CD4-positive, alpha-beta memory T cell (primary cell): ENCODE measurements at regions not wholly inside any gene's neighbourhood (a gene's known extent, or its start where the extent isn't known, plus 50 kb on each side); places are given as distances from the start of the nearest gene placed in this dataset.
"Not testable (repeated sequence)": the region's sequence is repeated elsewhere in the genome, so short reads cannot be mapped to it uniquely, and the experiment has no call there.

Experiments used
- CTCF ChIA-PET: fragments of 350-600 bp; sonication (Branson Sonifier 250); formaldehyde crosslinking; loops from one replicate; lab custom pipeline; 2021; ENCODE audit warnings: inconsistent platforms; ENCODE audit not compliant: partially characterized antibody; lab: Charles Lee
- POLR2A ChIA-PET: fragments of 350-600 bp; sonication (Branson Sonifier 250); formaldehyde crosslinking; loops from one replicate; lab custom pipeline; 2021; ENCODE audit not compliant: partially characterized antibody; lab: Charles Lee
- DNase-seq, 5 donors: peaks; one replicate each; pipeline versions ENCODE4 v3.0.0 to v3.0.0-alpha.2; 2020 to 2022; ENCODE audit warnings: mixed read lengths in 1 of 5
- H3K27ac ChIP-seq: one replicate; pipeline ENCODE4 v1.7.0; 2013; ENCODE audit warnings: low read depth, low read length
- H3K27me3 ChIP-seq: 2 replicates; pipeline ENCODE4 v1.7.0; 2013; ENCODE audit warnings: mild to moderate bottlenecking, low read length, moderate library complexity; ENCODE audit not compliant: insufficient read depth
- H3K36me3 ChIP-seq: 2 replicates; pipeline ENCODE4 v1.7.0; 2013; ENCODE audit warnings: mild to moderate bottlenecking, low read length, moderate library complexity; ENCODE audit not compliant: insufficient read depth
- H3K4me1 ChIP-seq: 2 replicates; pipeline ENCODE4 v1.7.0; 2013; ENCODE audit warnings: mild to moderate bottlenecking, low read length, moderate library complexity; ENCODE audit not compliant: insufficient read depth
- H3K4me3 ChIP-seq, 2 donors: one replicate each; pipeline ENCODE4 v1.7.0; 2013; ENCODE audit warnings: low read length in 2 of 2, mild to moderate bottlenecking in 1 of 2
- H3K9me3 ChIP-seq, 2 donors: one replicate each; pipeline ENCODE4 v1.7.0; 2013; ENCODE audit warnings: low read length in 2 of 2, control low read depth in 1 of 2; ENCODE audit not compliant: control insufficient read depth in 1 of 2
- H3K27ac Mint-ChIP-seq, 7 donors: one replicate each; pipeline ENCODE4 v1.8.0; 2020 to 2021; ENCODE audit warnings: mixed read lengths in 7 of 7, mild to moderate bottlenecking in 6 of 7, inconsistent platforms in 3 of 7, moderate library complexity in 3 of 7
- H3K27me3 Mint-ChIP-seq, 2 donors: one replicate each; pipeline ENCODE4 v1.8.0; 2020 to 2021; ENCODE audit warnings: mixed read lengths in 2 of 2
- H3K36me3 Mint-ChIP-seq, 2 donors: one replicate each; pipeline ENCODE4 v1.8.0; 2020 to 2021; ENCODE audit warnings: mixed read lengths in 2 of 2, inconsistent platforms in 1 of 2, mild to moderate bottlenecking in 1 of 2
- H3K4me1 Mint-ChIP-seq, 4 donors: one replicate each; pipeline ENCODE4 v1.8.0; 2020 to 2021; ENCODE audit warnings: mixed read lengths in 4 of 4, mild to moderate bottlenecking in 1 of 4
- H3K4me3 Mint-ChIP-seq, 8 donors: one replicate each; pipeline ENCODE4 v1.8.0; 2020 to 2021; ENCODE audit warnings: mixed read lengths in 8 of 8, mild to moderate bottlenecking in 7 of 8, moderate library complexity in 6 of 8, inconsistent platforms in 3 of 8
- H3K9me3 Mint-ChIP-seq, 8 donors: one replicate each; pipeline ENCODE4 v1.8.0; 2020 to 2021; ENCODE audit warnings: mixed read lengths in 8 of 8, mild to moderate bottlenecking in 5 of 8, inconsistent platforms in 3 of 8, moderate library complexity in 1 of 8
- intact Hi-C: fragments of 100-400 bp; cut with micrococcal nuclease; formaldehyde crosslinking; loops from one replicate; pipeline ENCODE4 v1.15.1; 2023

DNA sequence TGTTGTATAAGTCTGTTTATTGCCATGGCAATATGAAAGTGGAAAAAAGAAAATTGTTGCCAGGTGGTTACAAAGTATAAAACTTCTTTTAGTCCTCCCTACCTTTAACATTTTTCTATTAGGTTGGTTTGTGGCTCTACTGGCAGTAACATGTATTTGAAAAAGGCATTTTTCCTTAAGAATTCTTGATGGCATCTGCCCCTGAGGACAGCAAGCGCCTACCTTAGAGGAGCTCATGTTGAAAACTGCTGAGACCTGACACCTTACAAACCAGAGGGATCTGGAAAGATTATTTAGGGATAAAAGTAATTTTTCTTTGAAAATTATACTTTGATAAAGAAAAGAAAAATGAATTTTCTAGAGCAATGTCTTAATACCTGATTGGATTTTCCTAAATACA, 208.1 kb downstream of the CAVIN4 start:
- ChIA-PET POLR2A (no interaction called here), CTCF (no interaction called here)
- no peak for DNase-seq
- no peak overlapping the region for H3K4me3 ChIP-seq
- Mint-ChIP-seq H3K36me3 (no peaks in the 10 kb centered on the region), H3K4me3 (no peak overlapping the region), H3K4me1 (no peaks in the 10 kb centered on the region), H3K9me3 (peaks cover 0 to 11% (median 4%) of the 10 kb centered on the region in 8 donors), H3K27ac (no peak overlapping the region), H3K27me3 (no peaks in the 10 kb centered on the region)
- no peaks in the 10 kb centered on the region for H3K27me3 ChIP-seq
- no peaks in the 10 kb centered on the region for H3K4me1 ChIP-seq
- H3K36me3 ChIP-seq, result no peaks in the 10 kb centered on the region
- no peaks in the 10 kb centered on the region for H3K9me3 ChIP-seq
- intact Hi-C loops, result no loop called here
- H3K27ac ChIP-seq, result no peak overlapping the region

DNA sequence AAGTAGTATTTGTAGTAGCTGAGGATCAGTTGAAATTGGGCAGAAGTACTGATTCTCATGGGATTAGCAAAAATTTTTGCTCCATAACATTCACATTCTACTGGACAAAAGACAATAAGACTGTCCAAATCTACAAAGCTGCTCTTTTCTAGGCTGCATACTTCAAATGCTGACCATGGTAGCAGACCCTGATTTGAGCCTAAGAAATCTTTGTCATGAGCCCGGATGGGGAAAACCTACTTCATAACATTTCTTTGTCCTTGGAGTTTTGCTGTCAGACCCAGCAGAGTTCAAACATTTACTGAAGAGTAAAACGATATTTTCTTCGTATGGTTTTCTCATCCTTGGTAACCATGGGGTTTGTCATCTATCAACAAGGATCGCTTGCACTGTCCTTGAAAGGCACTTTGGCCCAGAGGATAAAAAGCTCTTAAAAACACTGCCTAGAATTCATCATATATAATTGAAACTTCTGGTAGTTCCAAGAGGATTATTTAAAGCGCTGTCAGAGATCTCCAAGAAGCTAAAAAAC, 216.9 kb downstream of the CAVIN4 start:
- no peaks in the 10 kb centered on the region for H3K9me3 ChIP-seq
- peaks cover 0 to 4% (median 0%) of the 10 kb centered on the region in 8 donors for H3K9me3 Mint-ChIP-seq
- peaks cover 0 to 1% of the 10 kb centered on the region in 2 donors for H3K27me3 Mint-ChIP-seq
- H3K27me3 ChIP-seq, result no peaks in the 10 kb centered on the region
- no peaks in the 10 kb centered on the region for H3K4me1 ChIP-seq
- no peak overlapping the region for H3K4me3 ChIP-seq
- H3K36me3 Mint-ChIP-seq, result no peaks in the 10 kb centered on the region
- no peak overlapping the region for H3K27ac Mint-ChIP-seq
- no peak overlapping the region for H3K27ac ChIP-seq
- intact Hi-C loops, result no loop called here
- no peak overlapping the region for H3K4me3 Mint-ChIP-seq
- no peak for DNase-seq
- CTCF ChIA-PET, result no interaction called here
- POLR2A ChIA-PET, result no interaction called here
- H3K36me3 ChIP-seq, result no peaks in the 10 kb centered on the region
- no peaks in the 10 kb centered on the region for H3K4me1 Mint-ChIP-seq

DNA sequence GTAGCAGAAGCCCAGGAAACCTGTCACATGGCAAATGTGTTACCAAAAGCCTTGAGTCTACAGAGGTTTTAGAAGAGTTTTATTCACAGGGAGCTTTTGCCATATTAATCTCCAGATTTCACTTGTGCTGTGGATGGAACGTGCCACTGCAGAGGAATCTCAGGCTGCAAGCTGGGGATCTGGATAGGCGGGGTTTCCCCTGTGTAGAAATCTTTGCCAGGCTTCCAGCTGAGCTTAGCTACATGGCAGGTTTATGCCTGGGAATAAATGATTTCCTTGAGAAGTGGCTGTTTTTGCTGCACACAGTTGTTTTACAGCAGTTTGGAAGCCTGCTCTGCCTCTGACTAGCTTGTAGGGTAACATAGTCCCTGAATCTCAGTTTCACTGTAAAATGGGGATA, 224.6 kb upstream of the PLPPR1 start:
- no peak for DNase-seq
- Mint-ChIP-seq H3K36me3 (no peaks in the 10 kb centered on the region), H3K4me3 (no peak overlapping the region), H3K4me1 (no peaks in the 10 kb centered on the region), H3K9me3 (peaks cover 0 to 6% (median 3%) of the 10 kb centered on the region in 8 donors), H3K27ac (no peak overlapping the region), H3K27me3 (no peaks in the 10 kb centered on the region)
- intact Hi-C loops, result no loop called here
- POLR2A ChIA-PET, result no interaction called here
- H3K36me3 ChIP-seq, result no peaks in the 10 kb centered on the region
- H3K4me3 ChIP-seq, result no peak overlapping the region
- no peak overlapping the region for H3K27ac ChIP-seq
- H3K27me3 ChIP-seq, result no peaks in the 10 kb centered on the region
- CTCF ChIA-PET, result no interaction called here
- no peaks in the 10 kb centered on the region for H3K9me3 ChIP-seq
- no peaks in the 10 kb centered on the region for H3K4me1 ChIP-seq

DNA sequence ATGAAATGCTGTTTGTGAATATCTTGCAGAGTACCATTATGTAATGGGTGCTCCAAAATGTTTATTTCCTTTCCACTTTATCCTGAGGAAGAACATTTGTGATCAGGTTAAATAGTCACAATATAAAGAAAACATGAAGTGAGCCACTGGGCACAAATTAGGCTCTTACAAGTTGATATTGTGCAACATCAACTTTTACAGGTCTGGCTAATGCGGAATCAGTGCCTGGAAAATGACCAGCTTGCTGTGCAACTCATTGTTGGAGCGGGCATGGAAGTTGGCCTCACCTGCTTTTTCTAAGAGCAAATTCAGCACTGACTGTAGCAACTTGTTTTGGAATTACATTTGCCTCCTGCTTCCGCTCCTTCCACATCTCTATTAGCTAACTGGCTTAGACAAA, 216.9 kb upstream of the PLPPR1 start:
- CTCF ChIA-PET, result no interaction called here
- no peak overlapping the region for H3K27ac ChIP-seq
- intact Hi-C loops, result no loop called here
- no peaks in the 10 kb centered on the region for H3K9me3 ChIP-seq
- no peaks in the 10 kb centered on the region for H3K27me3 ChIP-seq
- Mint-ChIP-seq H3K9me3 (peaks cover 0 to 5% (median 2%) of the 10 kb centered on the region in 8 donors), H3K36me3 (no peaks in the 10 kb centered on the region), H3K4me3 (no peak overlapping the region), H3K27me3 (peaks cover 0 to 2% of the 10 kb centered on the region in 2 donors), H3K4me1 (no peaks in the 10 kb centered on the region), H3K27ac (no peak overlapping the region)
- H3K4me1 ChIP-seq, result no peaks in the 10 kb centered on the region
- POLR2A ChIA-PET, result no interaction called here
- H3K4me3 ChIP-seq, result no peak overlapping the region
- no peaks in the 10 kb centered on the region for H3K36me3 ChIP-seq
- no peak for DNase-seq

DNA sequence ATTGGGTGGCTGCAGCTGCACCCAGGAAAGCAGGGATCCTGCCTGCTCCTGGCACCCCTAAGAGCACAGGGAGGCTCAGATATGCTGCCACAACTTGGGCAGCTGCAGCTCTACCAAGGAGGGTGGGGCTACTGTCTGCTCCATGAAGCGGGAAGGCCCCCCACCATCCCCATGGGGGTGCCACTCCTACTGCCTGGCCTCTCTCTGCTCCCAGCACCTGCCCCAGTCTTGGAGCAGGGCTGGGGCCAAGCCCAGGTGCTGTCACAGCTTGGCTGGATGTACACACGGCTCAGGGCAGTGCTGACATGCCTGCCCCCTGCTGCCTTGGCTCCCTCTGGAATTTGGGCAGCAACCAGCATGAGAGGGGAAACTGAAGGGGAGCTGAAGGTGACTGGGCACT, 214.7 kb upstream of the PLPPR1 start:
- DNase-seq, result no peak
- Histone ChIP-seq H3K4me3 (no peak overlapping the region), H3K27ac (no peak overlapping the region), H3K4me1 (no peaks in the 10 kb centered on the region), H3K36me3 (no peaks in the 10 kb centered on the region), H3K27me3 (no peaks in the 10 kb centered on the region), H3K9me3 (no peaks in the 10 kb centered on the region)
- intact Hi-C loops, result no loop called here
- CTCF ChIA-PET, result no interaction called here
- Mint-ChIP-seq H3K27me3 (peaks cover 0 to 2% of the 10 kb centered on the region in 2 donors), H3K4me1 (no peaks in the 10 kb centered on the region), H3K36me3 (no peaks in the 10 kb centered on the region), H3K27ac (no peak overlapping the region), H3K4me3 (no peak overlapping the region), H3K9me3 (peaks cover 0 to 8% (median 3%) of the 10 kb centered on the region in 8 donors)
- POLR2A ChIA-PET, result no interaction called here

DNA sequence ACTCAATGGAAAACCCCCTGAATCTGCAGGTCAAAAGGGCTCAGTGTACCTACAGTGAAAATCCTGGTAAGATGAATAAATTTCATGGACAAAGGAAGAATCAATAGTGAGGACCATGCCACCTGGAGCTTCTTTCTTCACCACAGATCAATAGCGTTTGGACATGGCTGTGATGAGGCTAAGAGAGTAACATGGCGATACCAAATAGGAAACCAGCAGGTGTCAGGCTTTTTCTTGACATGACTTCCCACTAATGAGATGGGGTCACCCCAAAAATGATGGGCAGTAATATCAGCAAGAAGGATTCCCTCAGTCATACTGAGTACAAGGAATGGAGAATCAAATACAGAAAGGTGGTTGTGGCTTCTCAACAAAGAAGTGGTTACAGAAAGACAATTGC, 208.5 kb upstream of the PLPPR1 start:
- no peaks in the 10 kb centered on the region for H3K4me1 Mint-ChIP-seq
- H3K27me3 Mint-ChIP-seq, result no peaks in the 10 kb centered on the region
- Histone ChIP-seq H3K36me3 (no peaks in the 10 kb centered on the region), H3K27me3 (no peaks in the 10 kb centered on the region), H3K4me1 (no peaks in the 10 kb centered on the region), H3K27ac (no peak overlapping the region), H3K9me3 (no peaks in the 10 kb centered on the region), H3K4me3 (no peak overlapping the region)
- POLR2A ChIA-PET, result no interaction called here
- intact Hi-C loops, result no loop called here
- H3K27ac Mint-ChIP-seq, result no peak overlapping the region
- H3K4me3 Mint-ChIP-seq, result no peak overlapping the region
- peaks cover 0 to 8% (median 3%) of the 10 kb centered on the region in 8 donors for H3K9me3 Mint-ChIP-seq
- H3K36me3 Mint-ChIP-seq, result no peaks in the 10 kb centered on the region
- CTCF ChIA-PET, result no interaction called here
- no peak for DNase-seq

DNA sequence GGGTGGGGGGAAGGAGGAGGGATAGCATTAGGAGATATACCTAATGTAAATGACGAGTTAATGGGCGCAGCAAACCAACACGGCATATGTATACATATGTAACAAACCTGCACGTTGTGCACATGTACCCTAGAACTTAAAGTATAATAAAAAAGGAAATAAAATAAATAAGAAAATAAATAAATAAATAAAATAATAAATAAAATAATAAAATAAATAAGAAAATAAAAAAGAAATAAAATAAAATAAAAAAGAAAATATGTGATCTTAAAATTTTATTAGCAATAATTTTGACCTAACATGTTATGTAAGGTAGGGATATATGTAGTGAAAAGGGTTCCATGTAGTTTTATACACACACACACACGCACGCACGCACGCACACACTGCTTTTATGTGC, 195.5 kb upstream of the PLPPR1 start:
- POLR2A ChIA-PET, H3K4me3 ChIP-seq, H3K36me3 ChIP-seq, H3K4me1 Mint-ChIP-seq, CTCF ChIA-PET, H3K36me3 Mint-ChIP-seq, H3K27me3 ChIP-seq, H3K27ac Mint-ChIP-seq, H3K4me1 ChIP-seq, H3K4me3 Mint-ChIP-seq, H3K9me3 ChIP-seq, H3K27me3 Mint-ChIP-seq, H3K27ac ChIP-seq, DNase-seq, intact Hi-C loops, H3K9me3 Mint-ChIP-seq: not testable (repeated sequence)

DNA sequence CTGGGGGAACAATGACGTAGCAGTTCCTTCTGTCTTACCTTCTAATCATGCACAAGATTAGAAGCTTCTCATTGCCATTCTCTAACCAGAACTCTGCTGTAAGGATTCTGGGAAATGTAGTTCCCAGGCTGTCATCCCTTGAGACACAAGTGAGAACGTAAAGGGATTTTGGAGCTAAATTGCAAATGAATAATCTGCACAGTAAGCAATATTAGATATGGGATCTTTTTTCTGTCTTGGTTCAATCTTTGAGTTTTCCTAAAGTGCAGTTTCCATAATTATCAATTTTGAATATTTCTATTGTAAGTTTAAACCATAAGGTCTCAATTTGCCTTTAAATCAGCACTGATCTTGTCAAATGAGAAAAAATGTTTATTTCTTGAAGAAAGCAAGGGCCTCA, 189.7 kb upstream of the PLPPR1 start:
- H3K36me3 Mint-ChIP-seq, result no peaks in the 10 kb centered on the region
- no peaks in the 10 kb centered on the region for H3K27me3 ChIP-seq
- DNase-seq, result no peak
- no peak overlapping the region for H3K4me3 Mint-ChIP-seq
- no peak overlapping the region for H3K27ac Mint-ChIP-seq
- no peaks in the 10 kb centered on the region for H3K27me3 Mint-ChIP-seq
- H3K9me3 ChIP-seq, result no peaks in the 10 kb centered on the region
- ChIA-PET POLR2A (no interaction called here), CTCF (no interaction called here)
- H3K9me3 Mint-ChIP-seq, result peaks cover 0 to 4% (median 0%) of the 10 kb centered on the region in 8 donors
- no peak overlapping the region for H3K27ac ChIP-seq
- intact Hi-C loops, result no loop called here
- H3K4me1 Mint-ChIP-seq, result no peaks in the 10 kb centered on the region
- H3K4me1 ChIP-seq, result no peaks in the 10 kb centered on the region
- no peaks in the 10 kb centered on the region for H3K36me3 ChIP-seq
- no peak overlapping the region for H3K4me3 ChIP-seq
